Mesenchymal stem cell (in vitro differentiated cells and primary cell): ENCODE measurements at regions not wholly inside any gene's neighbourhood (a gene's known extent, or its start where the extent isn't known, plus 50 kb on each side); places are given as distances from the start of the nearest gene placed in this dataset.

Source experiments
- DNase-seq: peaks from one replicate; pipeline ENCODE4 v3.0.0-alpha.2; 2013
- H2AFZ ChIP-seq: one replicate; pipeline ENCODE4 v1.6.1; 2013; ENCODE audit warnings: low read depth, mild to moderate bottlenecking, control low read depth, inconsistent platforms, low read length, moderate library complexity
- H2AK5ac ChIP-seq: 2 replicates; pipeline ENCODE4 v1.6.1; 2013; ENCODE audit warnings: low read length, moderate library complexity, mild to moderate bottlenecking, inconsistent platforms; ENCODE audit not compliant: severe bottlenecking
- H2BK120ac ChIP-seq: one replicate; pipeline ENCODE4 v1.6.1; 2013; ENCODE audit warnings: low read depth, mild to moderate bottlenecking, inconsistent platforms, low read length, moderate library complexity
- H2BK12ac ChIP-seq, 2 experiments: one replicate each; pipeline ENCODE4 v1.6.1; 2013; ENCODE audit warnings: inconsistent platforms in 2 of 2, low read length in 2 of 2, mild to moderate bottlenecking in 2 of 2, moderate library complexity in 2 of 2, control low read depth in 1 of 2
- H2BK15ac ChIP-seq: one replicate; pipeline ENCODE4 v1.6.1; 2013; ENCODE audit warnings: mild to moderate bottlenecking, low read depth, inconsistent platforms; ENCODE audit not compliant: poor library complexity, severe bottlenecking
- H2BK5ac ChIP-seq: 2 replicates; pipeline ENCODE4 v1.6.1; 2013; ENCODE audit warnings: low read depth, mild to moderate bottlenecking, low read length, control low read depth, inconsistent platforms; ENCODE audit not compliant: poor library complexity, severe bottlenecking
- H3K14ac ChIP-seq, 2 experiments: one replicate each; pipeline ENCODE4 v1.6.1; 2013; ENCODE audit warnings: inconsistent platforms in 2 of 2, low read length in 2 of 2, control low read depth in 1 of 2, mild to moderate bottlenecking in 1 of 2, moderate library complexity in 1 of 2
- H3K18ac ChIP-seq, 2 experiments: one replicate each; pipeline ENCODE4 v1.6.1; 2013; ENCODE audit warnings: inconsistent platforms in 2 of 2, low read length in 2 of 2, control low read depth in 1 of 2, low read depth in 1 of 2, mild to moderate bottlenecking in 1 of 2
- H3K23ac ChIP-seq, 2 experiments: one replicate each; pipeline ENCODE4 v1.6.1; 2013; ENCODE audit warnings: inconsistent platforms in 2 of 2, low read length in 2 of 2, mild to moderate bottlenecking in 2 of 2, moderate library complexity in 2 of 2, control low read depth in 1 of 2
- H3K27ac ChIP-seq: 2 replicates; pipeline ENCODE4 v1.5.1; 2013; ENCODE audit warnings: mild to moderate bottlenecking, moderate library complexity, low read length, control low read depth, inconsistent platforms; ENCODE audit not compliant: poor library complexity, severe bottlenecking
- H3K27me3 ChIP-seq, 2 experiments: 2 replicates each; pipeline versions ENCODE4 v1.6.1 to v1.7.0; 2013; ENCODE audit warnings: low read length in 2 of 2, mild to moderate bottlenecking in 2 of 2, moderate library complexity in 2 of 2, control low read depth in 1 of 2, inconsistent platforms in 1 of 2; ENCODE audit not compliant: control insufficient read depth in 1 of 2, insufficient read depth in 1 of 2
- H3K36me3 ChIP-seq, 2 experiments: 2 replicates each; pipeline versions ENCODE4 v1.6.1 to v1.7.0; 2013; ENCODE audit warnings: low read length in 2 of 2, control low read depth in 1 of 2, inconsistent platforms in 1 of 2, low read depth in 1 of 2, mild to moderate bottlenecking in 1 of 2; ENCODE audit not compliant: insufficient read depth in 2 of 2, control insufficient read depth in 1 of 2
- H3K4ac ChIP-seq, 2 experiments: one replicate each; pipeline ENCODE4 v1.6.1; 2013; ENCODE audit warnings: inconsistent platforms in 2 of 2, low read length in 2 of 2, mild to moderate bottlenecking in 2 of 2, moderate library complexity in 2 of 2, control low read depth in 1 of 2, low read depth in 1 of 2
- H3K4me1 ChIP-seq: 2 replicates; pipeline ENCODE4 v1.6.1; 2013; ENCODE audit warnings: low read depth, low read length, control low read depth; ENCODE audit not compliant: control insufficient read depth, insufficient read depth
- H3K4me2 ChIP-seq: 2 replicates; pipeline ENCODE4 v1.6.1; 2013; ENCODE audit warnings: low read length, mild to moderate bottlenecking, inconsistent platforms; ENCODE audit not compliant: poor library complexity, severe bottlenecking
- H3K4me3 ChIP-seq, 2 experiments: 2 replicates each; pipeline versions ENCODE4 v1.5.1 to v1.7.0; 2013; ENCODE audit warnings: low read length in 2 of 2, mild to moderate bottlenecking in 2 of 2, control low read depth in 1 of 2, low read depth in 1 of 2; ENCODE audit not compliant: insufficient read depth in 1 of 2
- H3K79me1 ChIP-seq: replicated peaks from 2 replicates; pipeline ENCODE4 v1.6.1; 2013; ENCODE audit warnings: mild to moderate bottlenecking, control low read depth, low read length, inconsistent platforms; ENCODE audit not compliant: poor library complexity, severe bottlenecking
- H3K9ac ChIP-seq: 2 replicates; pipeline ENCODE4 v1.7.0; 2013; ENCODE audit warnings: mild to moderate bottlenecking, low read length, moderate library complexity
- H3K9me3 ChIP-seq: 2 replicates; pipeline ENCODE4 v1.7.0; 2013; ENCODE audit warnings: mild to moderate bottlenecking, low read length; ENCODE audit not compliant: control insufficient read depth
- H4K8ac ChIP-seq: one replicate; pipeline ENCODE4 v1.6.1; 2013; ENCODE audit warnings: inconsistent platforms, mild to moderate bottlenecking, low read length, moderate library complexity
- H4K91ac ChIP-seq: one replicate; pipeline ENCODE4 v1.6.1; 2013; ENCODE audit warnings: mild to moderate bottlenecking, low read length, inconsistent platforms
- WGBS: methylation state at CpG from one replicate; pipeline ENCODE4 v1.1.7; 2013; ENCODE audit warnings: mixed read lengths; 5-methylcytosine and 5-hydroxymethylcytosine counted together

DNA sequence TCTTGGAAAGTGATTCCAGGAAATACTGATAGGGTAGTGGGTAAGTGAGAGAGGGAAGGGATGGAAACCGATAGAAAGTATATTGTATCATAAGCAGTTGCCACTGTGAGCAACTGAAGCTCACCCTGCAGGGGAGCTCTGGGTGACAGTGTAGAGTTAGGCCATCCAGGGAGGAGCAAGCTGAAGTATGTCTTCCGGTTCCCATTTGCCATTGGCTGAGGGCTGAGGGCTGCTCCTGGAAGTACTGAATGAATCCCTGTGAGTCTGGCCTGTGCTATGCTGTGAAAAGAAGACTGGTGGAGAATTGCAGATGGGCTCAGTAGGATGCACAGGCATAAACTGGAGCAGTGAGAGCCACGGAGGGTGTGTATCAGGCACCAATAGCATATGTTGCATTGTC, 348.3 kb downstream of the MFSD1 start:
- Histone ChIP-seq H3K4ac (no peak overlapping the region), H3K4me2 (no peak overlapping the region), H3K9ac (no peak overlapping the region), H4K8ac (no peak overlapping the region), H2BK120ac (no peak overlapping the region), H3K36me3 (no peaks in the 10 kb centered on the region), H3K27ac (no peak overlapping the region), H3K79me1 (no peaks in the 10 kb centered on the region), H3K23ac (no peak overlapping the region), H3K27me3 (no peaks in the 10 kb centered on the region), H2BK12ac (no peak overlapping the region), H2BK5ac (no peak overlapping the region), H3K9me3 (no peaks in the 10 kb centered on the region), H3K14ac (no peak overlapping the region), H3K18ac (no peak overlapping the region), H4K91ac (no peak overlapping the region), H2BK15ac (no peak overlapping the region), H2AK5ac (no peak overlapping the region), H3K4me1 (no peaks in the 10 kb centered on the region), H3K4me3 (no peak overlapping the region), H2AFZ (no peak overlapping the region)
- WGBS: 95% methylated on average over 2 of the region's 3 CpGs
- no peak for DNase-seq

- Histone ChIP-seq H2AFZ (no peak overlapping the region), H3K9ac (no peak overlapping the region), H2BK12ac (no peak overlapping the region), H3K14ac (no peak overlapping the region), H2BK120ac (no peak overlapping the region), H3K79me1 (no peaks in the 10 kb centered on the region), H3K4me1 (no peaks in the 10 kb centered on the region), H3K27ac (no peak overlapping the region), H3K23ac (no peak overlapping the region), H2AK5ac (no peak overlapping the region), H4K8ac (peak overlapping the region; percentile 55), H3K4me3 (no peak overlapping the region), H4K91ac (peak overlapping the region; percentile 78), H3K9me3 (no peaks in the 10 kb centered on the region), H3K27me3 (no peaks in the 10 kb centered on the region), H3K4ac (no peak overlapping the region), H3K36me3 (no peaks in the 10 kb centered on the region), H2BK15ac (no peak overlapping the region), H2BK5ac (no peak overlapping the region), H3K4me2 (no peak overlapping the region), H3K18ac (no peak overlapping the region)
- DNase-seq: no peak
- WGBS: 78% methylated on average over 5 of the region's 5 CpGs
Measured at GRCh38 chr3:159151130-159151529, 349.3 kb downstream of the MFSD1 start.

DNA sequence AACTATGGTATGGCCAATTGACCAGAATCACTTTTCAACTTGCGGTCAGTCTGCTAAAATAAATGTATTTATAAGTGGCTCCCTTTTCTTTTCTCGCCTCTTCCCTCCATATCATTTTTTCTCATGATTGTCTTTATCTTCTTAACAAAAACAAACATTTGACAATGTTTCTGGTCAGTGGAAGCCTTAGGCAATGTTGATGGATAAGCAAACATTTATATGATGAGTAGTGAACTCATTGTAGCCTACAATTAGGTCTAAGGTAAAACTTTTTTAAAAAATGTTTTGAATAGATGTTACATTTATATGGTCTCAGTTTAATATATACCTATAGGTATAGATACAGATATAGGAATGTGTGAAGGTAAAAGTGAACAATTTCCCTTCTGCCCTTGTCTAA, 355.4 kb downstream of the MFSD1 start:
- H2AFZ ChIP-seq: no peak overlapping the region
- H2BK120ac ChIP-seq: no peak overlapping the region
- H3K4me2 ChIP-seq: no peak overlapping the region
- no peak overlapping the region for H2AK5ac ChIP-seq
- H3K14ac ChIP-seq: no peak overlapping the region
- H3K36me3 ChIP-seq: no peaks in the 10 kb centered on the region
- no peak for DNase-seq
- H2BK5ac ChIP-seq: no peak overlapping the region
- no peak overlapping the region for H4K91ac ChIP-seq
- no peak overlapping the region for H4K8ac ChIP-seq
- WGBS: 89% methylated on average over 1 of the region's 2 CpGs
- no peak overlapping the region for H3K18ac ChIP-seq
- H3K4ac ChIP-seq: no peak overlapping the region
- H3K23ac ChIP-seq: no peak overlapping the region
- no peaks in the 10 kb centered on the region for H3K79me1 ChIP-seq
- no peak overlapping the region for H2BK15ac ChIP-seq
- no peaks in the 10 kb centered on the region for H3K4me1 ChIP-seq
- H3K9ac ChIP-seq: no peak overlapping the region
- H2BK12ac ChIP-seq: no peak overlapping the region
- no peaks in the 10 kb centered on the region for H3K9me3 ChIP-seq
- H3K4me3 ChIP-seq: no peak overlapping the region
- no peaks in the 10 kb centered on the region for H3K27me3 ChIP-seq
- H3K27ac ChIP-seq: no peak overlapping the region

- no peak overlapping the region for H3K9ac ChIP-seq
- H2BK12ac ChIP-seq: no peak overlapping the region
- no peaks in the 10 kb centered on the region for H3K4me1 ChIP-seq
- H4K91ac ChIP-seq: no peak overlapping the region
- no peak overlapping the region for H3K27ac ChIP-seq
- no peak overlapping the region for H3K4me2 ChIP-seq
- H3K36me3 ChIP-seq: no peaks in the 10 kb centered on the region
- H3K14ac ChIP-seq: no peak overlapping the region
- H3K4ac ChIP-seq: no peak overlapping the region
- no peaks in the 10 kb centered on the region for H3K79me1 ChIP-seq
- H3K4me3 ChIP-seq: no peak overlapping the region
- no peak overlapping the region for H2BK15ac ChIP-seq
- no peak overlapping the region for H2AFZ ChIP-seq
- no peak overlapping the region for H2BK5ac ChIP-seq
- no peak overlapping the region for H3K23ac ChIP-seq
- H4K8ac ChIP-seq: no peak overlapping the region
- no peaks in the 10 kb centered on the region for H3K9me3 ChIP-seq
- DNase-seq: no peak
- H2BK120ac ChIP-seq: no peak overlapping the region
- WGBS: 77% methylated on average over 2 of the region's 2 CpGs
- no peak overlapping the region for H3K18ac ChIP-seq
- no peaks in the 10 kb centered on the region for H3K27me3 ChIP-seq
- no peak overlapping the region for H2AK5ac ChIP-seq
Measured at GRCh38 chr3:159158213-159158612, 356.4 kb downstream of the MFSD1 start.
